Head of caudate nucleus (tissue), 42 donors: ENCODE measurements at regions not wholly inside any gene's neighbourhood (a gene's known extent, or its start where the extent isn't known, plus 50 kb on each side); places are given as distances from the start of the nearest gene placed in this dataset.

ENCODE experiments used
- DNase-seq, 42 donors: peaks; one replicate each; pipeline versions ENCODE4 v3.0.0 to v3.0.0-alpha.2; 2020 to 2021; ENCODE audit warnings: mixed read lengths in 7 of 42
- intact Hi-C: fragments of 100-400 bp; cut with DNase I; formaldehyde crosslinking; loops from one replicate; pipeline ENCODE4 v1.15.0; 2022

DNA sequence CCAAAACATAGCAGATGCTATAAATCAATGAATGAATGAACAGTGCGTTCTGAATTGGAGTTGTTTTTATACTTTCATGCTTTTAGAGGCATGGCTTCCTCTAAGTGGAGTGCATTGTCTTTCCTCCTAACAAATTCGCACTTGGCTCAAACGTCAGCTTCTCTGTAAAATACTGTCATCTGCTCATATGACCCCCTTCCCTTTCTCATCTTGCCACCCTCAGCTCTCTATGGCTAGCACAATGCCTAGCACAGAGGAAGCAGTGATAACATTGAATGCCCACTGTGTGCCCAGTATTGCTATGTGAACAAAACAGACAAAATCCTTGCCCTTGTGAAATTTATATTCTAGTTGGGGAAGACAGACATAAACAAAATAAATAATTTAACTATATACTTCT is 258.8 kb downstream of the MREG start:
- DNase-seq = no peak
- intact Hi-C loops = no loop called here

DNA sequence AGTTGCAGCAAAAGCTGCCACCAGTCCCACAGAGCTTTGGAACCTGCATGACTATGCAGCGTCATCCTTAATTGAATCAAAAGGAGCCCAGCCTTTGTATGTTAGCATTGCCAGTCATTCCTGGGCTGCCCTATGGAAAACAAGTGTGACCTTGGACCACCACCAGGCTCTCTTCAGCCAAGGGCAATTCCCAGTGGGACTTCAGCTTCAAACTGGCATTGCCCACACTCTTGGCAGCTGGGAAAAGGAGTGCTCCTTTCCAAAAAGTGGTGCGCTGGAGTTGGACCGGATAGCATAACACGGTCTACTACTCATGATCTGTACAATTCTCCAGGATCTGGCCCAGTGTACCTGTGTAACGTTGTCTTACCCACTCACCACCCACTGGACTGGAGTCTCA is 259.5 kb downstream of the MREG start:
- DNase-seq = no peak
- intact Hi-C loops = no loop called here

- intact Hi-C loops = no loop called here
Measured at GRCh38 chr2:215752991-215753390, 260.4 kb downstream of the MREG start.

DNA sequence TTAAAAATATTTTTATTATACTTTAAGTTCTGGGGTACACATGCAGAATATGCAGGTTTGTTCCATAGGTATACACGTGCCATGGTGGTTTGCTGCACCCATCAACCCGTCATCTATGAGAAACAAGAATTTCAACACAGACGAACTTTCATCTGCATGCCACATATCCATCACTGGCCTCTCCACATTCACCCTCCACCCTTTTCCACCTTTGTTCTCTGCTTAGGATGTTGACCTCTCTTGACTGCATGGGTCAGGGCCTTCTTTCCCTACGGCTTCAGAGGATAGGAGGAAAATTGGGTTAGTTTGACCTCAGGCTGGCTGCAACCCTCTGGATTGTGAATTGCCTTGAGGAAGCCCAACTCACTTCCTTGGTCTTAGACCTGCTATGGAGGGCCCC is 260.9 kb downstream of the MREG start:
- DNase-seq = peak in 1 of 42 donors; percentile 17
- intact Hi-C loops = no loop called here

More at GRCh38 chr2:215752991-215753390, 260.4 kb downstream of the MREG start:
- DNase-seq = no peak

DNA sequence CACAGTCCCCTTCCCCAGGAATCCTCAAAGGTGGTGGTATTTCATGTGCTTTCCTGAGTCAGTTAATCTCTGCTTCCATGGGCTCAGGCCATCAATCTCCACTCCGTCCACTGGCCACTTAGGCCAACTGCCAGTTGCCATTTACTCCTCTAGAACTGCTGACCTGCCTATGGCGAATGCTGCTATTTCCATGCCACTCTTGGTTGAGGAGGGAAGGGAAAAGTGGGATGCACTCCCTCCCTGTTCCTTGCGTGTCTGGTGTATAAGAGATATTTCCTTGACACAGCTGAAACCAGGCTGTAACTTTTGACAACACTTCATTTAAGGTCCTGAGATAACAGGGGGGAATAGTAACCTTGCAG is 261.5 kb downstream of the MREG start:
- DNase-seq = peak in 1 of 42 donors; percentile 28

DNA sequence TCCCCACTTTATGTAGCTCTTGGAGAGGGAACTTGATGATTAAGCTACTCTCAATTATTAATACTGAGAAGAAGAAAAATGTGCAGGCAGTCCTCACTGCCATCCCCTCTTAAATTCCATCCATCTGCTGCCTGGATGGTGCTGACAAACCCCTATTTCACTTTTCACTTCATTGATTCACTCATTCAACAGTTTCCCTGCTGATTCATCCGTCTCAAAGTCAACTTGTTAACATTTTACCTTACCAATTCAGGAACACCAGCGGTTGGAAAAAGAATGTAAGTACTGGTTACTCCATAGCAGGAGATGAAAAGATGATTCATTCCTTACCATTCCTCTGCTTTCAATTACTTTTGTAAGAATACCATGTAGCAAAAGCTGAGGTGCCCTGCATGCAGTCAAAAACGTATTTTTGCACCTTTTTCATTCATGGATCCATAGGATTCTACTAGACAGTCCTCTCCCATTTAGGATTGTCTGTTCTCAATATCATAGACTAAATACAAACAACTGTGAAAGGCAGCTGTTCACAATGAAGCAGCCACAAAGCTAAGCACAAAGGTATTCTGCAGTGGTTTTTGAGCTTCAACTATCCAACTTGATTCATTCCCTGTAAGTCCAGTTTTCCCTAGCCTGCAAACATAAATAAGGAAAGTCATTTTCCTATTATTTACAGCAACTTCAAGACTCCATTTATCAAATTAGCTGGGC is 262.0 kb downstream of the MREG start:
- intact Hi-C loops = no loop called here

More for the DNA sequence above, 261.5 kb downstream of the MREG start:
- intact Hi-C loops = no loop called here

GRCh38 chr2:215750763-215751162 is 262.6 kb downstream of the MREG start:
- intact Hi-C loops = no loop called here
- no peak for DNase-seq

More for the DNA sequence above, 262.0 kb downstream of the MREG start:
- no peak for DNase-seq

DNA sequence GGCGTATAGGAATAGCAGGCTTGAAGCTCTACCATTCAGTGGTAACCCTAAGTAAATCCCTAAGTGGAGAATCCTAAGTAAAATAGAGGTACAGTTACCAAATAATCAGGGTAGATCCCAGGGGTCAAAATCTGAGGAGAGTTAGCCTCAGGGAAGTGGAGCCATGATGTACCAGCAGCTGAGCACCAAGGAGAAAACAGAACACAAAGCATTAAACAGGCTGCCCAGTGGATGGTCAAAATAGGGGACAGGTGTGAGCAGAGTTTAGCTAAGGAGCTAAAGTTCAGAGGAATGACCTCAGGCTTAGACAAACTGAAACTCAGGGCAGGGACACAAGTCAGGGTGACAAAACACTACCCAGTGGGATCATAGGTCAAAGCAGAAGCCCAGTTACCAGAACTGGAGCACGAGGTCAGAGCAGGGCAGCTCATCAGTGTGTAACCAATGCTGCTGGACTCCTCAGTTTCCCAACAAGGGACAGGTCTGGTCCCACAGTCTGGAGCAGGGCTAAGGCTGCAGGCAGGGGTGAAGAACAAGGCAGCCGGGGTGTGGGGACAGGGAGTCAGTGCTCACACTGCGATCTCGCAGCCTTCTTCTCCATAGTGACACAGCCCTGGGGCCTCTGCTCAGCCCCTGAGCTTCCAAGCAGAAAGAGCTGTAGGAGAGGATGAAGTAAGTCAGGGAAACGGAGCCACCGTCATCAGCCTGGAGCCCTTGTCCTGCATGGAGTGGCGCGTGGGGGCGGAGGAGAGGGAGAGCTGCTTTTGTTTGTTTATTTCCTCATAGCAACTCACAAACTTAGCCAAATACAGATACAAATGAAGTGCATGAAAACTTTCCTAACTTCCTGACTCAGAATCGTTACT is 264.0 kb downstream of the MREG start:
- intact Hi-C loops = no loop called here
- peak in 2 of 42 donors; percentile 28 to 33 for DNase-seq

- intact Hi-C loops = no loop called here
- DNase-seq = peak in 35 of 42 donors; percentile 7 to 69 (median 32)
Measured at GRCh38 chr2:215748446-215748845, 264.9 kb downstream of the MREG start.

DNA sequence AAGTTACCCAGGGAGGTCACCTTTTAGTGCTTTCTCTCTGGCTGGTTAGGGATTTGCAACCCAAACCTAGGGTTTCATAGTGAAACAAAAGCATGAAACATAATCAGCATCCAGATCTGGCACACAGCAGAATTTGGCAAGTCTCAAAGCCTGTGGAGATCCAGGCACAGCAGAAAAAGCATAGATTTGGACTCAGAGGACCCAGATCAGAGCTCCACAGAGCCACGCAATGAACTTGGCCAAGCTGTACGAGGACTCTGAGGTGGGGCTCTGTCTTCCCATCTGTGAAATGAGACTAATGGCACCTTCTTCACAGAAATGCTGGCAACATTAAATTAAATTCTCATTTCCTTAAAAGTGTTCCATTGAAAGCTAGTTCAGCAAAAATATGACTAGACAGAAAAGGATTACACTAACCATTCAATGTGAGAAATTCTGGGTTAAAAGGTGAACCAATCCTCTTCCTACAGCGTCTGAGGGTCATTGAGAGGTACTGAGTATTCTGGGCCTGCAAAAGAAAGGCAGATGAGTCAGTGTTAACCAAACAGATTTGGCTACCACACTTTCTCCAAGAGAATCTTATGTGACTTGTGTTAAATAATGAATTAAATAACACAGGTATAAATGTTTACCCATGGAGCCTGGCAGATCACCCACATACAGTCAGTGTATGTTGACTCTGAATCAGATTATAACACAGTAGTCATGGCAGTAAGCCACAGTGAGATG is 266.3 kb downstream of the MREG start:
- no peak for DNase-seq
- intact Hi-C loops = no loop called here

DNA sequence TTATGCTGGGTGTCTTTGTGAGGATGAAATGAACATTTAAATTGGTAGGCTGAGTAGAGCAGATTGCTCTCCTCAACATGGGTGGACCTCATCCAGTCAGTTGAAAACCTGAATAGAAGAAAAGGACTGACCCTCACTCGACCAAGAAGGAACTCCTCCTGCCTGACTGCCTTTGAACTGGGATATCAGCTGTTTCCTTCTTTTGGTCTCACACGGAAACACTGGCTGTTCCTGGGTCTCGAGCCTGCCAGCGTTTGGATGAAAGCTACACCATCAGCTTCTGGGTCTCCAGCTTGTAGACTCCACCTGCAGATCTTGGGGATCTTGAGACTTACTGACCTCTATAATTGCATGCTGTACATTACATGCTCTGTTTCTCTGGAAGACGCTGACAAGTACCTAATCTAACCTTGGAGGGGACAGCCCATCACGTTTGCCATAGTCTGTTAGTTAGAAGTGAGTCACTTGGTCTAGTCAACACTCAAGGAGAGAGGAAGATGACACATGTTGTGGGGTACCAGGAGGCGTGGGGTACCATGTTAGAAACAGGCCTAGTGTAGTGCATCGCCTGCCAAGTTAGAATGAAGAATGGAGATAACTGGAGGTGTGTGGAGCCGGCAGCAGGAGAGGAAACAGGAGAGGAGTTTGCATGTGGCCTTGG is 267.0 kb downstream of the MREG start:
- intact Hi-C loops = no loop called here
- DNase-seq = no peak

DNA sequence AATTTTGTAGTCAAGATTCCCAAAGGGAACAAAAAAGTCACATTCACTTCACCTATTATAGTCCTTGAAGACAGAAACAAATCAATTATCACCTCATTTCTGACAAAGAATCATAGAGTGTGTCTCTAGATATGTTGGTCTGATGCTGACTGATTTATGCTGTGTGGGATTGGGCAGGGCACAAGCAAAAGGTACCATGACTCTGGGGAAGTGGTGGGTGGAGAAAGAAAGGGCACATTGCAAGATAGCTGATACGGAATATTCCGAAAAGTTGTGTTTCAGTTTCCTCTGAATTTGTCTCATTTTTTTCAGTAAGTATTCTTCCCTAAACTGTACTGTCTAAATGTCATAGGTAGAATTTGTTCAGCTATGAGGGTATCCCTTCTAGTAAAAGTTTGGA is 268.0 kb downstream of the MREG start:
- no peak for DNase-seq
- intact Hi-C loops = no loop called here

DNA sequence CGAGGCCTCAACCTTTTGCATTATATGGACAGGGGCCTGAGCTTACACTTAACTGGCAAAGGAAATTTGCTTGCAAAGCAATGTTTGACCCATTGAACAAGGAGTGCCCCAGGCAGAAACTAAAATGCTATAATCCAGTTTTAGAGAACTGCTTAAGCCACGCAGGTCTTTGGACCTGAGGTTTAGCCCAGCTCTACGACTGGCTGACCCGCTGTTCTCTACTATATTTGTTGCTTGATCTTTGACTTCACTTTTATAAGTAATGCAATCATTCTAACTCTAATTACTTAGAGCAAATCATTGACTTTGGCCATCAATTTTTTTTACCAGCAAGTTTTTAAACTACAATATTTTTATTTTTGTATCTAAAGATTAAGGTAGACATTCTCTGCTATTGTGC is 268.8 kb downstream of the MREG start:
- intact Hi-C loops = no loop called here
- DNase-seq = no peak

GRCh38 chr2:215743066-215743465 is 270.3 kb downstream of the MREG start:
- DNase-seq = no peak
- intact Hi-C loops = no loop called here

DNA sequence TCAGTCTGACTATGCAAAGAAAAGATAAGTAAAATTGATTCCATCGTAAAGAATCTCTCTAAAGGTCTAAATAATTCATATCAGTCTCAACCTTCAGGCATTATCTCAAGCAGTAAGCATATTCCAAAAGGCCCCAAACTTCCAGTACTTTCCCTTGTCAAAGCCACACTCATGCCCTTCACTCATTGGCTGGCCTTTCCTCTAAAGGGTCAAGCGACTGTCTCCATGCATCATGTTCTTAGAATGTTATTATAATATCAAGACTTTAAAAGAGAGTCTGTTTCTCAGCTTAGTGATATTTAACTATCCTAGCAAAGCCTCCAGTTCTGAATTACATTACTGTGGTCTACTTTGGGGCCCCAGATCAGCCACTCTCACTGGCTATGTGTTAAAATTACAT is 271.3 kb downstream of the MREG start:
- DNase-seq = no peak
- intact Hi-C loops = no loop called here

GRCh38 chr2:215740071-215740470 is 273.3 kb downstream of the MREG start:
- intact Hi-C loops = no loop called here
- DNase-seq = no peak

DNA sequence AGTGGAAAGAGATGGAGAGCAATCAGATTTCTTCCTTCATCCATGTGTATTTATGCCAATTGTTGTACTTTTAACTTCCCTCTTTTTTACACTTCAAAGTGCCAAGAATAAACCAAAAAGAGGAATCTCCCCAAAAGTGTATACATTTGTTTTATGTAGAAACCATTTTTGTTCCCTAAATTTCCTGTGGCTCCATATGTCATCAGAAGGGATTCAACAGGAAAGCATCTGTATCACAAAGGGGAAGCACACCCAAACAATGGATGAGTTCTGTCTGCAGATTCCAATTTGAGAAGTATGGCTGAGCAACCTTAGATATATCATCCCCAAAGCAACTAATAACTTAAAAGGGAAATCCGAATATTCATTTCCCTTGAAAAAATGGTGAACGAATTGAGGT is 275.0 kb downstream of the MREG start:
- intact Hi-C loops = no loop called here
- no peak for DNase-seq

GRCh38 chr2:215737477-215737876 is 275.9 kb downstream of the MREG start:
- intact Hi-C loops = no loop called here
- no peak for DNase-seq

- DNase-seq = no peak
- intact Hi-C loops = no loop called here
Measured at GRCh38 chr2:215736653-215737290, 276.6 kb downstream of the MREG start.
